ENCODE measurements at regions not wholly inside any gene's neighbourhood (a gene's known extent, or its start where the extent isn't known, plus 50 kb on each side); places are given as distances from the start of the nearest gene placed in this dataset.

DNA sequence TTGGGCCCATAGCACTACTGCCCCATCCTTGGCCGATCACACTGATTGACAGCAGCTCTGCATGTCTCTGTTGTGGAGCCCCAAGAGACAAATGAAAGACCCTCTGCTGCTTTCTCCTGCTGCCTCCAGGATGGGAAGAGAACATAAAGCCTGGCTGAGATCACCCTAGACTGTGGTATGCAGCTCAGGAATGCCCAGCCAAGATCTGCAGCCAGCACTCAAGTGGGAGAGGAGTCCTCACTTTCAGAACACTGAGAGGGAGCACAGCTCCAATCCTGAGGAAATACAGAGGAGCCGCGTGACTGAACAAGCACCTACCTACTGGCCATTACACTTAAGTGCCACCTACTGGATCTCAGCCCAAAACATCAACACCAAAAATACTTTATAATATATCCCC is 203.0 kb downstream of the POSTN start (continued):
- TF ChIP-seq, protein P1, sequence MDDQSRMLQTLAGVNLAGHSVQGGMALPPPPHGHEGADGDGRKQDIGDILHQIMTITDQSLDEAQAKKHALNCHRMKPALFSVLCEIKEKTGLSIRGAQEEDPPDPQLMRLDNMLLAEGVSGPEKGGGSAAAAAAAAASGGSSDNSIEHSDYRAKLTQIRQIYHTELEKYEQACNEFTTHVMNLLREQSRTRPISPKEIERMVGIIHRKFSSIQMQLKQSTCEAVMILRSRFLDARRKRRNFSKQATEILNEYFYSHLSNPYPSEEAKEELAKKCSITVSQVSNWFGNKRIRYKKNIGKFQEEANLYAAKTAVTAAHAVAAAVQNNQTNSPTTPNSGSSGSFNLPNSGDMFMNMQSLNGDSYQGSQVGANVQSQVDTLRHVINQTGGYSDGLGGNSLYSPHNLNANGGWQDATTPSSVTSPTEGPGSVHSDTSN (CRISPR knock-in tag; IDR thresholded peaks at IDR 0.05; ENCODE audit: borderline replicate concordance): no peak
- TF ChIP-seq MEIS2 (CRISPR knock-in tag; IDR thresholded peaks at IDR 0.05) (no peak), AGO2 (optimal IDR thresholded peaks at IDR 0.05; ENCODE audit: low read depth, low read length) (no peak), ZNF703 (CRISPR knock-in tag; IDR thresholded peaks at IDR 0.05; ENCODE audit: borderline replicate concordance) (no peak), ZNF44 (CRISPR knock-in tag; IDR thresholded peaks at IDR 0.05) (no peak)
- TF ChIP-seq, protein P2, sequence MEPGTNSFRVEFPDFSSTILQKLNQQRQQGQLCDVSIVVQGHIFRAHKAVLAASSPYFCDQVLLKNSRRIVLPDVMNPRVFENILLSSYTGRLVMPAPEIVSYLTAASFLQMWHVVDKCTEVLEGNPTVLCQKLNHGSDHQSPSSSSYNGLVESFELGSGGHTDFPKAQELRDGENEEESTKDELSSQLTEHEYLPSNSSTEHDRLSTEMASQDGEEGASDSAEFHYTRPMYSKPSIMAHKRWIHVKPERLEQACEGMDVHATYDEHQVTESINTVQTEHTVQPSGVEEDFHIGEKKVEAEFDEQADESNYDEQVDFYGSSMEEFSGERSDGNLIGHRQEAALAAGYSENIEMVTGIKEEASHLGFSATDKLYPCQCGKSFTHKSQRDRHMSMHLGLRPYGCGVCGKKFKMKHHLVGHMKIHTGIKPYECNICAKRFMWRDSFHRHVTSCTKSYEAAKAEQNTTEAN (CRISPR knock-in tag; conservative IDR thresholded peaks at IDR 0.05): no peak
- TF ChIP-seq, protein P3, sequence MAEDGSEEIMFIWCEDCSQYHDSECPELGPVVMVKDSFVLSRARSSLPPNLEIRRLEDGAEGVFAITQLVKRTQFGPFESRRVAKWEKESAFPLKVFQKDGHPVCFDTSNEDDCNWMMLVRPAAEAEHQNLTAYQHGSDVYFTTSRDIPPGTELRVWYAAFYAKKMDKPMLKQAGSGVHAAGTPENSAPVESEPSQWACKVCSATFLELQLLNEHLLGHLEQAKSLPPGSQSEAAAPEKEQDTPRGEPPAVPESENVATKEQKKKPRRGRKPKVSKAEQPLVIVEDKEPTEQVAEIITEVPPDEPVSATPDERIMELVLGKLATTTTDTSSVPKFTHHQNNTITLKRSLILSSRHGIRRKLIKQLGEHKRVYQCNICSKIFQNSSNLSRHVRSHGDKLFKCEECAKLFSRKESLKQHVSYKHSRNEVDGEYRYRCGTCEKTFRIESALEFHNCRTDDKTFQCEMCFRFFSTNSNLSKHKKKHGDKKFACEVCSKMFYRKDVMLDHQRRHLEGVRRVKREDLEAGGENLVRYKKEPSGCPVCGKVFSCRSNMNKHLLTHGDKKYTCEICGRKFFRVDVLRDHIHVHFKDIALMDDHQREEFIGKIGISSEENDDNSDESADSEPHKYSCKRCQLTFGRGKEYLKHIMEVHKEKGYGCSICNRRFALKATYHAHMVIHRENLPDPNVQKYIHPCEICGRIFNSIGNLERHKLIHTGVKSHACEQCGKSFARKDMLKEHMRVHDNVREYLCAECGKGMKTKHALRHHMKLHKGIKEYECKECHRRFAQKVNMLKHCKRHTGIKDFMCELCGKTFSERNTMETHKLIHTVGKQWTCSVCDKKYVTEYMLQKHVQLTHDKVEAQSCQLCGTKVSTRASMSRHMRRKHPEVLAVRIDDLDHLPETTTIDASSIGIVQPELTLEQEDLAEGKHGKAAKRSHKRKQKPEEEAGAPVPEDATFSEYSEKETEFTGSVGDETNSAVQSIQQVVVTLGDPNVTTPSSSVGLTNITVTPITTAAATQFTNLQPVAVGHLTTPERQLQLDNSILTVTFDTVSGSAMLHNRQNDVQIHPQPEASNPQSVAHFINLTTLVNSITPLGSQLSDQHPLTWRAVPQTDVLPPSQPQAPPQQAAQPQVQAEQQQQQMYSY (CRISPR knock-in tag; IDR thresholded peaks at IDR 0.05): no peak

DNA sequence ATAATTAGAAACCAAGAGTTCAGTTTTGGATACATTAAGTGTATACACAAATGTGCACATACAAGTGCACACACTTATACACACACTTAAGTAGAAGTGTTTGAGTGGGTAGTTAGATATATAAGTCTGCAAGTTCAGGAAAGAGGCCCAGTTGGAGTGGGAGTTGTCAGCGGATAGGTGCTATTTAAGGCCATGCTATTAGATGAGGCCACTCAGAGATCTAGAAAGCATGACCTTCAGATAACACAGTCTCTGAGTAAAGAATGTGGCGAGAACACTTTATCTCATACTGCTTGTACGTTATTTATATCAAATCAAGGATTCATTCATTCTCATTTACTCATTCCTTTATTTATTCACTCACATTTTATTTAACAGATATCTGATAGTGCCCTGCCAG is 206.2 kb downstream of the POSTN start:
- Histone ChIP-seq H3K9me3 (ENCODE audit: low read length) (no peaks in the 10 kb centered on the region), H2AFZ (ENCODE audit: low read length) (no peak overlapping the region), H3K4me3 (replicated peaks in 1 of 3; ENCODE audit: insufficient read depth in 1 of 3, low read depth in 2 of 3, low read length in 3 of 3) (no peak overlapping the region), H4K20me1 (ENCODE audit: insufficient read depth, low read length) (no peaks in the 10 kb centered on the region), H3K4me1 (ENCODE audit: insufficient read depth, low read length) (no peaks in the 10 kb centered on the region), H3K36me3 (replicated peaks in 1 of 2; ENCODE audit: control insufficient read depth in 1 of 2, insufficient read depth in 2 of 2, low read length in 2 of 2) (no peaks in the 10 kb centered on the region), H3K79me2 (ENCODE audit: insufficient read depth, low read length) (no peaks in the 10 kb centered on the region), H3K27me3 (ENCODE audit: control insufficient read depth in 1 of 2, insufficient read depth in 2 of 2, low read length in 2 of 2) (no peaks in the 10 kb centered on the region), H3K9ac (ENCODE audit: insufficient read depth, low read depth, low read length) (no peak overlapping the region), H3K27ac (ENCODE audit: extremely low read length, insufficient read depth, low read length) (no peak overlapping the region), H3K4me2 (ENCODE audit: low read depth, low read length) (no peak overlapping the region)
- CTCF ChIA-PET (ENCODE audit: low intra/inter-chr PET ratio, low total read pairs): no interaction called here
- no TSS peak for BruUV-seq (replicated peaks)
- intact Hi-C loops (cut with micrococcal nuclease; ENCODE audit: unreplicated experiment) (no loop called here), in situ Hi-C loops (cut with HindIII; ENCODE audit: extremely low pct_ligation_motif_present, low pct_unique_long_range_greater_than_20kb) (no loop called here)
- 26% methylated on average over 3 of the region's 3 CpGs for WGBS (ENCODE audit: low lambda C conversion rate)
- POLR2A ChIA-PET: no interaction called here
- FAIRE-seq (no peak), DNase-seq (ENCODE audit: low spot score) (no peak), ATAC-seq (no peak)
- TF ChIP-seq ZNF570 (CRISPR knock-in tag; IDR thresholded peaks at IDR 0.05; ENCODE audit: borderline replicate concordance) (no peak), RARA (CRISPR knock-in tag; IDR thresholded peaks at IDR 0.05) (no peak), ZNF550 (CRISPR knock-in tag; IDR thresholded peaks at IDR 0.05; ENCODE audit: borderline replicate concordance) (no peak), MZF1 (CRISPR knock-in tag; IDR thresholded peaks at IDR 0.05; ENCODE audit: borderline replicate concordance) (no peak), ZNF660 (CRISPR knock-in tag; IDR thresholded peaks at IDR 0.05; ENCODE audit: borderline replicate concordance, low read depth) (no peak)
- TF ChIP-seq, protein P4, sequence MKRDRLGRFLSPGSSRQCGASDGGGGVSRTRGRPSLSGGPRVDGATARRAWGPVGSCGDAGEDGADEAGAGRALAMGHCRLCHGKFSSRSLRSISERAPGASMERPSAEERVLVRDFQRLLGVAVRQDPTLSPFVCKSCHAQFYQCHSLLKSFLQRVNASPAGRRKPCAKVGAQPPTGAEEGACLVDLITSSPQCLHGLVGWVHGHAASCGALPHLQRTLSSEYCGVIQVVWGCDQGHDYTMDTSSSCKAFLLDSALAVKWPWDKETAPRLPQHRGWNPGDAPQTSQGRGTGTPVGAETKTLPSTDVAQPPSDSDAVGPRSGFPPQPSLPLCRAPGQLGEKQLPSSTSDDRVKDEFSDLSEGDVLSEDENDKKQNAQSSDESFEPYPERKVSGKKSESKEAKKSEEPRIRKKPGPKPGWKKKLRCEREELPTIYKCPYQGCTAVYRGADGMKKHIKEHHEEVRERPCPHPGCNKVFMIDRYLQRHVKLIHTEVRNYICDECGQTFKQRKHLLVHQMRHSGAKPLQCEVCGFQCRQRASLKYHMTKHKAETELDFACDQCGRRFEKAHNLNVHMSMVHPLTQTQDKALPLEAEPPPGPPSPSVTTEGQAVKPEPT (CRISPR knock-in tag; IDR thresholded peaks at IDR 0.05; ENCODE audit: low read depth): no peak
- TF ChIP-seq, protein P5, sequence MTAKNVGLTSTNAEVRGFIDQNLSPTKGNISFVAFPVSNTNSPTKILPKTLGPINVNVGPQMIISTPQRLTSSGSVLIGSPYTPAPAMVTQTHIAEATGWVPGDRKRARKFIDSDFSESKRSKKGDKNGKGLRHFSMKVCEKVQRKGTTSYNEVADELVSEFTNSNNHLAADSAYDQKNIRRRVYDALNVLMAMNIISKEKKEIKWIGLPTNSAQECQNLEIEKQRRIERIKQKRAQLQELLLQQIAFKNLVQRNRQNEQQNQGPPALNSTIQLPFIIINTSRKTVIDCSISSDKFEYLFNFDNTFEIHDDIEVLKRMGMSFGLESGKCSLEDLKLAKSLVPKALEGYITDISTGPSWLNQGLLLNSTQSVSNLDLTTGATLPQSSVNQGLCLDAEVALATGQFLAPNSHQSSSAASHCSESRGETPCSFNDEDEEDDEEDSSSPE (CRISPR knock-in tag; IDR thresholded peaks at IDR 0.05): no peak

Data from HepG2 (cell line).